ENCODE measurements at regions not wholly inside any gene's neighbourhood (a gene's known extent, or its start where the extent isn't known, plus 50 kb on each side); places are given as distances from the start of the nearest gene placed in this dataset.

GRCh38 chr17:33469421-33469820, 176.3 kb upstream of the ASIC2 start:
- no peak for TF ChIP-seq CTCF (IDR thresholded peaks at IDR 0.05)
- no peak for TF ChIP-seq POLR2A (IDR thresholded peaks at IDR 0.05)

All from Peyer's patch (tissue), 4 donors.